Fibroblast of skin of right quadriceps (primary cell): ENCODE measurements at regions not wholly inside any gene's neighbourhood (a gene's known extent, or its start where the extent isn't known, plus 50 kb on each side); places are given as distances from the start of the nearest gene placed in this dataset.
A peak's percentile ranks its signal among the peaks of the same experiment; 100 is the strongest.
"Not testable (repeated sequence)": the region's sequence is repeated elsewhere in the genome, so short reads cannot be mapped to it uniquely, and the experiment has no call there.

Source experiments
- DNase-seq: peaks from one replicate; pipeline ENCODE4 v3.0.0-alpha.2; 2013

DNA sequence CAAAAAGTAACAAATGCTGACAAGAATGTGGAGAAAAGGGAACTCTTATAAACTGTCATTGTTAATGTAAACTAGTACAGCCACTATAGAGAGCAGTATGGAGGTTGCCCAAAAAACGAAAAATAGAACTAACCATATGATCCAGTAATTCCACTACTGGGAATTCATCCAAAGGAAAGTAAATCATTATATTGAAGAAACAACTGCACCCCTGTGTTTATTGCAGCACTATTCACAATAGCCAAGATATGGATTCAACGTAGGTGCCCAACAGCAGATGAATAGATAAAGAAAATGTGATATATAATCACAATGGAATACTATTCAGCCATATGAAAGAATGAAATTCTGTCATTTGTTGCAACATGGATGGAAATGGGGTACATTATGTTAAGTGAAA, 188.0 kb upstream of the E2F7 start:
- no peak for DNase-seq

DNA sequence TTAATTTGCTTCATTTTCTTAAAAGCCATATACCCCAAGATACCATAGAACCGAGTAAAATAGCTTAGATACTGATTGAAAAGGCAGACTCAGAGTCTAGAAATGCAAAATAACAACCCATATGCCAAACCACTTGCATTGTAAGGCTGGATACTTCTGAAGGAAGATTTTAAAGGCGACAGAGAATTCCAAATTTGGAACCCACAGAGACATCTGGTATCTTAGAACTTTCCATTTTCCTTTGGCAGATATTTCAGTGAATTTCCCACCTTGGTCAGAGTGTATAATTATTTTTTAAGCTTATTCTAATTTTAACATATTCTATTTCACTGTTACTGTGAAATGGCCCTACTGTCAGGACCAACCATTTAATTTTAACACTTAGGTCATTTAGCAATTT, 186.4 kb upstream of the E2F7 start:
- no peak for DNase-seq

DNA sequence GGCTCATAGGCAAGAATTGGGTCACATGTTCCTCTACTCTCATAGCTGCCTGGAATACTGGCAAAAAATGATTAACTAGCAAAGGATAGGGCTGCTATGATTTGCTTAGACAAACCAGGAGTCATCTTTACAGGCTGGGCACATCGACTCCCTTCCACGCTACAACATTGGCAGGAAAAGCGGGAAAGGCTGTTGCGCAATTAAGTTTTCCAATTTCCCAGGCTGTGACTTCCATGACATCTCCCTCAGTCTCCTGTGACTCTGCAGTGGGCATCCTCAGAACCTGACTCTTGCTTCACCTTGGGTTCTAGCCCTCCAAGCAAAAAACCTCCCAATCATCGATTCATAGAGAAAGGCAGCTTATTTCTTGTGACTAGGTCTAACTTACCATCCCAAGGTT, 184.5 kb upstream of the E2F7 start:
- DNase-seq, result no peak

GRCh38 chr12:77248036-77248435, 182.7 kb upstream of the E2F7 start:
- DNase-seq, result no peak

DNA sequence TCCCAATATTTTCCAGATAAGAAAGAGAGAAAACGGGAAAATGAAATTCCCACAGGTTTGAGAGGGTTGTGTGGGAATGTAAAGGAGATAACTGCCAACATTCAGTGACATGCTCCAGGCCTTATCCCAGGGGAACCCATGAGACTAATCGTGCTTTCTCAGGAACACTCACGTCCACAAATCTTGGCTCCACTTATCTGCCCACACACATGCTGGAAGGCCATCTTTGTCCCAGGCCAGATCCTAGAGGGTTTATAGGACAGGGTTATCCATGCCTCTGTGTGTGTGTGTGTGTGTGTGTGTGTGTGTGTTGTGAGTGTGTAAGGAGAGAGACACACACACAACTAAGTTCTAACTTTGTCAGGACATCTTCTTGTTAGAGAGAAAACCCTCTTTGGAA, 182.2 kb upstream of the E2F7 start:
- no peak for DNase-seq

DNA sequence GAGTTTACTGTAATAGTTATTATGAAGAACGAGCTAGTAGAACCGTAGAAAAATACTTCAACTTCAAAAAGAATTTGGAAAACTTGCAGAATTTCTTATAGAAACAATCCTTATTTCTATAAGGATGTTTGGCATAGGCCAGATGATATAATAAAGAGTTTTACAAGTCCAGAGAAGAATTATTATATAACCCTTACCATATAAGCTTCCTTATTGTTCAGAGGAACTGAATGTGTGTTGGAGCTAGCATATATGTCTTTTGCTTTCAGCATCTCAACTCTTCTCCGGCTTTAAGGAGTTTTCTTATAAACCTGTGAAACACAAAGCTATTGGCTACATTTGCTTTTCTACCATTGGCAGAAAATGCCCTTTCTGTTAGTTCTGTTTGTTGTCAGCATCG, 178.0 kb upstream of the E2F7 start:
- DNase-seq, result no peak

DNA sequence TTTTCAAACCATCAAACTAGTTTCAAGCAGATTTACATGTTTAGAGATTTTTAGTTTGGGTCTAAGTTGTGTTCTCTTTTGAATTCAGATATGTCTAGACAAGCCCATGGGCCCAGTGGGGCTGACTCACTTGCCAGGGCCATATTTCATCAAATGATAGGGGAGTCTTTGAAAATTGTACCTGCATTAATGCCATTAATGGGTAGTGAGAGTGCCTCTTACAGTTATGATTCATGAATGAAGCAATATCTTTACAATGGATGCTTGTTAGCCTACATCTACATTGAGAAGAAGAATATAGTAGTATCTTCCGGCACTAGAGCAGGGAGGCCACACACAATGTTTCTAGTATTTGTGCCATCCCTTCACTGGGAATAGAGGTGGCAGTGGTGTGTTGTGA, 174.2 kb upstream of the E2F7 start:
- no peak for DNase-seq

GRCh38 chr12:77238335-77238734, 173.0 kb upstream of the E2F7 start:
- DNase-seq, result no peak

DNA sequence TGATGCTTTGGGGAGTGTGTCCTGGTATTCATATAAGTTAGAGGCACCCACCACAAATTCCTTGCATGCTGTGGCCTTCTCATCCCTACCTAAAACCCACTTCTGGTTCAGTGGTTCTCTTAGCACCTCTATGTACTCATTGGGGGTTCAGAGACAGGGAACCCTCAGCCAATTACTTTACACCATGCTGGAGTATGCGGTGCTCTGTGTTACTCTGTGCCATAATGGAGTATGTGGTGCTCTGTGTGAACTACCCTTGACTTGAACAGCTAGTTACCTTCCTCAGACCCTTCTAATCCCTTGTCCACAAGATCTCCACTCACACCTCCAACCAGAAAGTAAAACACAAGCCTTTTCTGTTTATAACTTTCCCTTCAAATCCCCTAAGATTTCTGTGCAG, 172.5 kb upstream of the E2F7 start:
- DNase-seq, result no peak

GRCh38 chr12:77236066-77236465, 170.7 kb upstream of the E2F7 start:
- DNase-seq, result no peak

- peak; percentile 77 for DNase-seq
Observed at GRCh38 chr12:77232045-77232444, 166.7 kb upstream of the E2F7 start.

GRCh38 chr12:77231501-77231918, 166.1 kb upstream of the E2F7 start:
- peak; percentile 84 for DNase-seq

GRCh38 chr12:77229640-77230442, 164.5 kb upstream of the E2F7 start:
- peak; percentile 53 for DNase-seq

GRCh38 chr12:77228376-77228775, 163.0 kb upstream of the E2F7 start:
- DNase-seq, result no peak

DNA sequence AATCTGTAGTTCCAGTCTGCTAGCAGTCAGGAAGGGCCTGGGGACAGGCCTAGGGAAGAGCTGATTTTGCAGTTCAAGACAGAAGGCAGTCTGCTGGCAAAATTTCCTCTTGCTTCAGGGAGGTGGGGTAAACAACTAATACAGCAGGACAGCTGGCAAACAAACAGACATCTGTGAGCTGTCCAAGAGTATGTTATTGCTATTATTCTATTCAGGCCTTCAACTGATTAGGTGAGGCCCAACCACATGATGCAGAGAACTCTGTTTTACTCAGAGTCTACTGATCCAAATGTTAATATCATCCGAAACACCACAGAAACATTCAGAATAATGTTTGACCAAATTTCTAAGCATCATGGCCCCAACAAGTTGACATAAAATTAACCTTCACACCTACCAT, 161.0 kb upstream of the E2F7 start:
- DNase-seq, result no peak

DNA sequence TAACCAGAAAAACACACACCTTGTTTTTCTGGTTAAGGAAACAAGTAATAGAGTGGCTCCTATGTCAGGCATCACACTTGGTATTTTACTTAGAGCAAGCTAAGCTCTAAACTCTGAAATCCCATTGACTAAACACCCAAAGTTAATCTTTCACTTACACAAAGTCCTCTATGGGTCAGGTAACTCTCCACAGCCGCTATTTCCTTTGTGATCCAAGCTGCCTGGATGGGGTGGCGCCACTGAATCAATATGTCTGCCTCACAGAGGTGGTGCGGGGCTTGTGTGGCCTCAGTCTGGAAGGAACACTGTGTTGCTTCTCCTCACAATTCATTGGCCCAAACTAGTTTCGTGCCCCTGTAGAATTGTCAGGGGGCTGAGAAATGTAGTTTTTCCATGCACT, 160.0 kb upstream of the E2F7 start:
- DNase-seq, result no peak

DNA sequence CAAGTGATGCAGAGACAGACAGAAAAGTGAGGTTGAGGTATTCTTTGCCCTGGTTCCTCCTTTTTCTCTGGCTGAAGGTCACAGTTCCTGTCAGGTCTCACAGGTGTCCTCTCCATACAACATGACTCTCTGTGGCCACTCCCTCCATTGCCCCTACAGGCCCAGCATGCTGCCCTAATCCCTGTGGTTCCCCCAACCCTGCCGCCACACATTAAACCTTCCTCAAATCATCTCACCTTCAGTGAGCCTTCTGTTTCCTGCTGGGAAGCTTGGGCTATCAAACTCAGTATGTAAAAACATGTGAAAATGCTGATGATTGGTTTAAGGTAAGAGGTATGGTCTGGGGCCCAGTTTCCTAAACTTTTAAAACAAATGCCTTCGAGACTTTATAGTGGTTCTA, 159.0 kb upstream of the E2F7 start:
- no peak for DNase-seq

- no peak for DNase-seq
Observed at GRCh38 chr12:77222336-77222735, 157.0 kb upstream of the E2F7 start.

- DNase-seq, result no peak
Observed at GRCh38 chr12:77220586-77220985, 155.2 kb upstream of the E2F7 start.

- DNase-seq, result no peak
Observed at GRCh38 chr12:77218278-77218677, 152.9 kb upstream of the E2F7 start.

GRCh38 chr12:77216136-77216535, 150.8 kb upstream of the E2F7 start:
- DNase-seq, result not testable (repeated sequence)

DNA sequence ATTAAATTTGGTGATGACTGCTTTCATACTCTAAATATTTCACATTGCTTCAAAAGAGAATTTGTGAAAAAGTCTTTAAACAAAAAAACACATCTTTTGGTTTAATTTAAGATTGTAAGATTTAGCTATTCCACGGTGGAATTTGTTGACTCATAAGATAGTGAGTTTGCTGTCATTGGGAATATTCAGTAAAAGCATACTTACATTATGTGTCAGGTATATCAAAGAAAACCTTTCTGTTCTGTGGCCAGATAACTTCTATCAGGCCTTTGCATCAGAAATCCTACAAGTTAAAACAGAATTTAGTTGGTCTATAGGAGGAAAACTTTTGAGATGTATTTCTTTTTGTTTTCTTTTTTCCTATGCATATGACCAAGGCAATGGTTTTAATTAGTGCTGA, 148.8 kb upstream of the E2F7 start:
- peak; percentile 82 for DNase-seq

- DNase-seq, result no peak
Observed at GRCh38 chr12:77213319-77213718, 147.9 kb upstream of the E2F7 start.

- no peak for DNase-seq
Observed at GRCh38 chr12:77210724-77211123, 145.4 kb upstream of the E2F7 start.

- DNase-seq, result peak; percentile 20
Observed at GRCh38 chr12:77204083-77204482, 138.7 kb upstream of the E2F7 start.
